ENCODE measurements at regions not wholly inside any gene's neighbourhood (a gene's known extent, or its start where the extent isn't known, plus 50 kb on each side); places are given as distances from the start of the nearest gene placed in this dataset.

DNA sequence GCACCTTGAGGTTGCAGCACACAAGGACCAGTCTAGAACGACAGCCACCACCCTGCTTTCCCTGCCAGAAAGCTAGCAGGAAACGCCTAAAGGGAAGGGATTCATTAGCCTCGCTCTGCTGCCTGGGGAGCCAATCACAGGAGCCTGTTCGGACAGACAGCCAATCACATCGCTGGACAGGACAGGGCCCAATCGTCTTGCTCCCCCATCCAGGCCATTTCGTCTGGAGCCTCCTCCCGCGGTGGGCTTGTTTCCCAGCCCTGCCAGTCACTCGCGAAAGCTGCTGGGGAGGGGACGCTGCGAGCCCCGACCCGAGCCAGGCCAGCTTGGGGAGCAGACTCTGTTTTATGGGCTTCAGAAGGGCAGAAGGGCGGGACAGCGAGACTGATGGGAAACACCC is 79.8 kb upstream of the NCAM1 start:
- Histone ChIP-seq H3K9me3 (no peaks in the 10 kb centered on the region), H3K4me1 (no peaks in the 10 kb centered on the region), H3K27ac (no peak overlapping the region), H3K36me3 (ENCODE audit: low read depth, missing control alignments) (no peaks in the 10 kb centered on the region), H3K27me3 (no peaks in the 10 kb centered on the region), H3K4me3 (peak overlapping the region; percentile 36 to 60)
- intact Hi-C loops (cut with DNase I; ENCODE audit: low total_unique reads) = no loop called here
- 25 to 33% methylated on average over 1 to 17 of the region's 17 CpGs for WGBS, 2 donors
- DNase-seq = peak; percentile 85
- no peak for TF ChIP-seq POLR2A (IDR thresholded peaks at IDR 0.05)
- TF ChIP-seq, protein P1, sequence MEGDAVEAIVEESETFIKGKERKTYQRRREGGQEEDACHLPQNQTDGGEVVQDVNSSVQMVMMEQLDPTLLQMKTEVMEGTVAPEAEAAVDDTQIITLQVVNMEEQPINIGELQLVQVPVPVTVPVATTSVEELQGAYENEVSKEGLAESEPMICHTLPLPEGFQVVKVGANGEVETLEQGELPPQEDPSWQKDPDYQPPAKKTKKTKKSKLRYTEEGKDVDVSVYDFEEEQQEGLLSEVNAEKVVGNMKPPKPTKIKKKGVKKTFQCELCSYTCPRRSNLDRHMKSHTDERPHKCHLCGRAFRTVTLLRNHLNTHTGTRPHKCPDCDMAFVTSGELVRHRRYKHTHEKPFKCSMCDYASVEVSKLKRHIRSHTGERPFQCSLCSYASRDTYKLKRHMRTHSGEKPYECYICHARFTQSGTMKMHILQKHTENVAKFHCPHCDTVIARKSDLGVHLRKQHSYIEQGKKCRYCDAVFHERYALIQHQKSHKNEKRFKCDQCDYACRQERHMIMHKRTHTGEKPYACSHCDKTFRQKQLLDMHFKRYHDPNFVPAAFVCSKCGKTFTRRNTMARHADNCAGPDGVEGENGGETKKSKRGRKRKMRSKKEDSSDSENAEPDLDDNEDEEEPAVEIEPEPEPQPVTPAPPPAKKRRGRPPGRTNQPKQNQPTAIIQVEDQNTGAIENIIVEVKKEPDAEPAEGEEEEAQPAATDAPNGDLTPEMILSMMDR (IDR thresholded peaks at IDR 0.05) = no peak

DNA sequence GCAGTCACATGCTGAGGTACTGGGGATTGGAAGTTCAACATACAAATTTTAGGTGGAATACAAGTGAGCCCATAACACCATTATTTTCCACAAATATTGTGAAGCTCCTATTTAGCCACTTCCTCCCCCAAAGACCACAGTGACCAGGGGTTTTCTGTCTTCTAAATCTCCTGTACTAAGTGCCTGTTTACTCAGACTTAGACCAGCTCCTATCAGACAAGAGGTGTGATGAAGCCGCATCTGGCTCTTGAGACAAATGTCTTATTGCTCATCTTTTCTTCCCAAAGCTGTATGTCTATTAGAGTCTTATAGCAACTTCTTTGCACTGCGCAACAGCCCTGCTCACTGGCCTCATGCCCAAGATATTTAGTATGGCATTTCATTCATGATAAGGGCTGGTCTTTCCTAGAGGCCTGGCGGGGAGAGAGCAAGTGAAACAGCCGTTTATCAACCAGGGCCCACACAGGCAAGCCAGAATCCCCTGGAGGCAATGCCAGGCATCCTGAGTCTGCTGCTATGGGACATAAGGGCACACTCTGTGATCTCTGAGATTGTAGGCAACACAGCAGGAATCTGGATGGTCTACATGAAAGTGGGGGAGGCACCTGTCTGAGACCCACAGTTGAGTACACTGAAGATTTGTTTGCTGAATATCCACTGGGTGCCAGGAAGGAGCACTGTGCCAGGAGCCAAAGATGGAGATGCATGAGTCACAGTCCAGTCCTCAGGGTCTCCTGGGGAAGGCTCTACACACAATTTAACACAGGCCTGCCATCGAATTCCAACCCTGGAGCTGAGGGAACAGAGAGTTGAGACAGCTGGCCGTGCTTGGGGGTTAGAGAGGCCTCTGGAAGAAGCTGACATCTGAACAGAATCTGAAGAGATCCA is 78.5 kb upstream of the NCAM1 start:
- no peak overlapping the region for H3K27ac ChIP-seq
- intact Hi-C loops (cut with DNase I; ENCODE audit: low total_unique reads) = no loop called here
- peak; percentile 35 for DNase-seq
- no peaks in the 10 kb centered on the region for H3K36me3 ChIP-seq (ENCODE audit: low read depth, missing control alignments)
- no peak for TF ChIP-seq POLR2A (IDR thresholded peaks at IDR 0.05)
- TF ChIP-seq, protein P1 (IDR thresholded peaks at IDR 0.05) = no peak
- H3K4me3 ChIP-seq = no peak overlapping the region
- no peaks in the 10 kb centered on the region for H3K27me3 ChIP-seq
- no peaks in the 10 kb centered on the region for H3K4me1 ChIP-seq
- H3K9me3 ChIP-seq = no peaks in the 10 kb centered on the region
- 71 to 80% methylated on average over 6 of the region's 6 CpGs for WGBS, 2 donors

DNA sequence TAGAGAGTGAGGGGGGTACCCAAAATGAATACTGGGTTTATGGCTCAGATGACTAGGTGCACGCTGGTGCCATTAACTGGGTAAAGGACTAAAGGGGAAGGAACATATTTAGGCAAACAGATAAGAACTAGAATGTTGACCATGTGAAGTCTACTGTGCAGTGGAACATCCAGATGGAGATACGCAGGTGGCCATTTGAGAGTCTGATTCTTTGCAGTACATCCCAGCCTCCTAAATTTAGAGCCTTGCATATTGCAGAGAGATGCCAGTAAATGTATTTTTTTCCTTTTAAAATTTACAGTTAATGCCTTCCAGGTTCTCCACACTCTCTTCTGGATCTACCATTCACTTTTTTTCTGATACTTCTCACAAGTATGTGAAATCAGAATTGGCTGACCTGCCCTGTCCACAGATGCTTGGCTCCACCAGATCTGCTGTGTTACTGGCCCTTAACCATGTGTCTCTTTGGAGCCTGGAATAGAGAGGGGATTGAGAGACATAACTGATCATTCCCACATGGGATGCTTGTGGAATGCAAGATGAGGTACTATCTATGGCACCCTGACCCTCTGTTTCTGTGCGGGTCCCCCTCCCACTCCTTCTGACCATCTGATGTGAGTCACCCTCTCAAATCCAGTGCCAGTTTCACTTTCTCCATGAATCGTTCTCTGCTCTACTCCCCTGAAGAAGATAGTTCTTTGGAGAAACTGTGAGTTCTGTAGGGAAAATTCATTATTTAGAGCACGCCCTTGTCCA is 77.0 kb upstream of the NCAM1 start:
- Histone ChIP-seq H3K4me3 (no peak overlapping the region), H3K27me3 (no peaks in the 10 kb centered on the region), H3K9me3 (no peaks in the 10 kb centered on the region), H3K36me3 (ENCODE audit: low read depth, missing control alignments) (no peaks in the 10 kb centered on the region), H3K27ac (no peak overlapping the region), H3K4me1 (no peaks in the 10 kb centered on the region)
- no peak for TF ChIP-seq POLR2A (IDR thresholded peaks at IDR 0.05)
- TF ChIP-seq, protein P1 (IDR thresholded peaks at IDR 0.05) = no peak
- intact Hi-C loops (cut with DNase I; ENCODE audit: low total_unique reads) = no loop called here
- no peak for DNase-seq
- WGBS, 2 donors = 74 to 78% methylated on average over 5 of the region's 5 CpGs

DNA sequence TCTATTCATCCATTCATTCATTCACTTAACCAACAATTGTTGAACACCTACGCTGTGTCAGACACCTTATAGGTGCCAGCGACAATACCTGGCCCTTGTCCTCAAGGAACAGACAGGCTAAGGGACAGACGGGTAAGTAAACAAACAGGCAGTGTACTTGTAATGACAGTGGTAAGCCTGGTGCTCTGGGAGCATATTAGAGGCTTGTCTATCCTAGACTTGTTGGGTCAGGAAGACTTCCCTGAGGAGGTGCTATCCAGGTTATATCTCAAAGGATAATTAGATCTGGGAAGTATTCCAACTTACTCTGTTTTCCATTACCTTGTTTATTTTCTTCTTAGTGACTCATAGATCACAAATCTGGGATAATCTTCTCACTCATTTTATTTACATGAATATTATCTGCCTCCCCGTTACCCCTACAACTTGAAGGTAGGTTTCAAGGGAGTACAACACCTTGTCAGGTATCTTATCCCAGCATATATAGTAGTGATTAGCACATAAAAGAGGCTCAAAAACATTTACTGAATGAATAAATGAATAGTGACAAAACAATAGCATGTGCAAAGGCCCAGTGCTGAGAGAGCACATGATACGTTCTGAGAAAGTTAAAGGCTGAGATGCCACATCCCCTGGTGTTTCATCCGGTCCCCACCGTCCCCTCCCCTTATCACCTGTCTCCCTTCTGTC is 75.3 kb upstream of the NCAM1 start:
- intact Hi-C loops (cut with DNase I; ENCODE audit: low total_unique reads) = no loop called here
- DNase-seq = no peak
- 94 to 95% methylated on average over 7 of the region's 7 CpGs for WGBS, 2 donors
- Histone ChIP-seq H3K4me3 (no peak overlapping the region), H3K9me3 (no peaks in the 10 kb centered on the region), H3K36me3 (ENCODE audit: low read depth, missing control alignments) (no peaks in the 10 kb centered on the region), H3K4me1 (no peaks in the 10 kb centered on the region), H3K27ac (no peak overlapping the region), H3K27me3 (no peaks in the 10 kb centered on the region)
- TF ChIP-seq, protein P1 (IDR thresholded peaks at IDR 0.05) = no peak
- no peak for TF ChIP-seq POLR2A (IDR thresholded peaks at IDR 0.05)

Data from testis (tissue), 2 donors.